ENCODE measurements at regions not wholly inside any gene's neighbourhood (a gene's known extent, or its start where the extent isn't known, plus 50 kb on each side); places are given as distances from the start of the nearest gene placed in this dataset.
"Not testable (repeated sequence)": the region's sequence is repeated elsewhere in the genome, so short reads cannot be mapped to it uniquely, and the experiment has no call there.

DNA sequence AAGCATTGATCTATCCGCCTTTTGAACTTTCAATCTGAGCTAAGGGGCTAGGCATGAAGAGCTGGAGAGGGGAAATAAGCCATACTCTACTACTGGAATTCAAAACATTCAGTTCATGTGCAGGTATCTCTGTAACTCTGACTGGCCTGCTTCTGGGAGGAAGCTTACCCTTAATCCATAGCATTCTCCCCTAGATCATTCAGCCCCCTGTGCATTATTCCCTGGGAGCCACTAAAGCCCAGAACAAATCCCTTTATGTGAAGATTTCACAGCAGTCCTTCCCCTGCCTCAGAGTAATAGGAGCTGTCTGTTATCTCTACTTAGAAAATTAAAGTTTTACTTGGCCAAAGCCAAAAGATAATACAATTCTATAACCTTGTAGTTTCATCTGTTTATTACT is 300.7 kb downstream of the SEC16B start:
- TF ChIP-seq, protein P1, sequence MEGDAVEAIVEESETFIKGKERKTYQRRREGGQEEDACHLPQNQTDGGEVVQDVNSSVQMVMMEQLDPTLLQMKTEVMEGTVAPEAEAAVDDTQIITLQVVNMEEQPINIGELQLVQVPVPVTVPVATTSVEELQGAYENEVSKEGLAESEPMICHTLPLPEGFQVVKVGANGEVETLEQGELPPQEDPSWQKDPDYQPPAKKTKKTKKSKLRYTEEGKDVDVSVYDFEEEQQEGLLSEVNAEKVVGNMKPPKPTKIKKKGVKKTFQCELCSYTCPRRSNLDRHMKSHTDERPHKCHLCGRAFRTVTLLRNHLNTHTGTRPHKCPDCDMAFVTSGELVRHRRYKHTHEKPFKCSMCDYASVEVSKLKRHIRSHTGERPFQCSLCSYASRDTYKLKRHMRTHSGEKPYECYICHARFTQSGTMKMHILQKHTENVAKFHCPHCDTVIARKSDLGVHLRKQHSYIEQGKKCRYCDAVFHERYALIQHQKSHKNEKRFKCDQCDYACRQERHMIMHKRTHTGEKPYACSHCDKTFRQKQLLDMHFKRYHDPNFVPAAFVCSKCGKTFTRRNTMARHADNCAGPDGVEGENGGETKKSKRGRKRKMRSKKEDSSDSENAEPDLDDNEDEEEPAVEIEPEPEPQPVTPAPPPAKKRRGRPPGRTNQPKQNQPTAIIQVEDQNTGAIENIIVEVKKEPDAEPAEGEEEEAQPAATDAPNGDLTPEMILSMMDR (IDR thresholded peaks at IDR 0.05): no peak
- ChIA-PET CTCF (no interaction called here), POLR2A (no interaction called here)
- Mint-ChIP-seq H3K4me1 (ENCODE audit: low read depth) (no peaks in the 10 kb centered on the region), H3K4me3 (no peak overlapping the region), H3K36me3 (ENCODE audit: low read depth) (no peaks in the 10 kb centered on the region), H3K9me3 (no peaks in the 10 kb centered on the region), H3K27ac (no peak overlapping the region), H3K27me3 (no peaks in the 10 kb centered on the region)
- intact Hi-C loops (cut with micrococcal nuclease): no loop called here
- ATAC-seq (no peak), DNase-seq (no peak)

DNA sequence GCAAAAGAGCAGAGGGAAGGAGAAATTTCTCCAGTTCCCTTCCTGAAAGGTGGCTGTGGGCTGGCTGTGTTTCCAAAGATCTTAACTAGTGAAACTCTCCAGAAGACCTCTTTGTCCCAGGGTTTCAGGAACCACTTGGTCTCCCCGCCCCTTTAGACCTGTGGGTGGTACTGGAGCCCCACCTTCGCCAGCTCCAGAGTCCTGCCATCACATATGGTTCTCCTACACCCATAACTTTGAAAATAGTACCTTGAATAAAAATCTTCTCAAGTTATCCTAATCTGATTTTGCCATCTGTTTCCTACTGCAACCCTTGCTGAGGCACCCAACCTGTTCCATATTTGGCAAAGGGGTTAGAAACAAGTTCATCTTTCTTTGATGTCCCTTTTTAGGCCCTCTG is 303.9 kb downstream of the SEC16B start:
- no peaks in the 10 kb centered on the region for H3K36me3 Mint-ChIP-seq (ENCODE audit: low read depth)
- no peak for DNase-seq
- H3K4me1 Mint-ChIP-seq (ENCODE audit: low read depth): no peaks in the 10 kb centered on the region
- TF ChIP-seq, protein P1 (IDR thresholded peaks at IDR 0.05): no peak
- no peaks in the 10 kb centered on the region for H3K27me3 Mint-ChIP-seq
- H3K9me3 Mint-ChIP-seq: peaks cover 2% of the 10 kb centered on the region
- no peak overlapping the region for H3K4me3 Mint-ChIP-seq
- H3K27ac Mint-ChIP-seq: no peak overlapping the region
- CTCF ChIA-PET: no interaction called here
- POLR2A ChIA-PET: no interaction called here
- no peak for ATAC-seq
- intact Hi-C loops (cut with micrococcal nuclease): no loop called here

DNA sequence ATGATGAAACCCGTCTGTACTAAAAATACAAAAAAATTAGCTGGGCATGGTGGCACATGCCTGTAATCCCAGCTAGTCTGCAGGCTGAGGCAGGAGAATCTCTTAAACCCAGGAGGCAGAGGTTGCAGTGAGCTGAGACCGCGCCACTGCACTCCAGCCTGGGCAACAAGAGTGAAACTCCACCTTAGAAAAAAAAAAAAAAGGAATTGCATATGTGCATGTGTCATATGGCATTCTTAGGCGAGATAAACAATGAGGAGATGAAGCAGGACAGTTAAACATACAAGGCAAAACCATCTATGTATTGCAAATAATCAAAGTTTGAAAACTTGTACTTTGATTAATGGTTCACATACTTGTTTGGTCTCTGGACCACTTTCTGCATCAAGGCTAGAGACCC is 305.1 kb downstream of the SEC16B start:
- H3K9me3 Mint-ChIP-seq; H3K4me3 Mint-ChIP-seq; H3K4me1 Mint-ChIP-seq (ENCODE audit: low read depth); ATAC-seq; intact Hi-C loops (cut with micrococcal nuclease); POLR2A ChIA-PET; H3K27me3 Mint-ChIP-seq; DNase-seq; CTCF ChIA-PET; H3K27ac Mint-ChIP-seq; H3K36me3 Mint-ChIP-seq (ENCODE audit: low read depth): not testable (repeated sequence)

DNA sequence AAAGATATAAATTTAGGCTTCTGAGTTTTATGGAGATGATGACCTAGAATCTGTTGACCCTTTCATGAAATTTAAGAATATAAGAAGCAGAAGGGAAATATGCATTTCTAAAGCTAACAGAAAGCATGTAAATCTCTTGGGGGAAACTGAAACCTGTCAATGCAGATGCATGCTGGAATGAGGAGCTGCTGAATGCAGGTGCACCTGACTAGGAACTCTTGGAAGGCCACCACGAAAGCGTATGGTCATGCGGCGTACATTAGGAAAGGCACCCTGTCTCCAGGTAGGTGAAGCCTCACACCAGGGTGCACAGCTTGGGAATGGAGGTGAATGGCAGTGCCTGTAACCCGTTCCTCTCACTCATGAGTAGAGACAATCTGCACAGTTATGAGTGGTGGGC is 309.7 kb downstream of the SEC16B start:
- Mint-ChIP-seq H3K4me1 (ENCODE audit: low read depth) (no peaks in the 10 kb centered on the region), H3K27ac (no peak overlapping the region), H3K4me3 (no peak overlapping the region), H3K36me3 (ENCODE audit: low read depth) (no peaks in the 10 kb centered on the region), H3K9me3 (peaks cover 4% of the 10 kb centered on the region), H3K27me3 (no peaks in the 10 kb centered on the region)
- TF ChIP-seq, protein P1 (IDR thresholded peaks at IDR 0.05): no peak
- ATAC-seq: no peak
- intact Hi-C loops (cut with micrococcal nuclease): no loop called here
- POLR2A ChIA-PET: interaction anchor here (0.6 kb wide), 1 partner anchor 36 kb away, joined by 3 read pairs; no protein-coding TSS in a partner anchor
- CTCF ChIA-PET: no interaction called here
- no peak for DNase-seq

DNA sequence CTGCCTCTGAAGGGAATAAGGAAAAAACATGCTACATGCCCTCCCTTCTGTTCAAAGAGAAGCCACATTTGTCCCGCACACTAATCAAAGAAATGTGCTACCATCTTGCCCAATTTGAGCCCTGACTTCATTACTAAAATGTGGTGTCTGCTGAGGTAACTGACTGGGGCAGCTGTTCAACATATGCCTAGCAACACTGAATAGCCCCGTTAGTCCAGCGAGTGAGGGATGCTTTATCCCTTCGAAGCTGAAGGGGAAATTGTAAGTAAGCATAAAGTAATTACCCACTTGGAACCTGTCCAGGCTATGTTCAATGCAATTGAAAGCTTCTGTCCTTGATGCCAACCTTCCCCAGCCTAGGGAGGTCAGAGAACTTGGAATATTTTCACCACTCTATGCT is 310.6 kb downstream of the SEC16B start:
- H3K36me3 Mint-ChIP-seq (ENCODE audit: low read depth): no peaks in the 10 kb centered on the region
- ChIA-PET CTCF (no interaction called here), POLR2A (interaction anchor here (0.6 kb wide), 1 partner anchor 84 kb away, joined by 3 read pairs; no protein-coding TSS in a partner anchor)
- DNase-seq: no peak
- no peaks in the 10 kb centered on the region for H3K4me1 Mint-ChIP-seq (ENCODE audit: low read depth)
- no peak overlapping the region for H3K27ac Mint-ChIP-seq
- intact Hi-C loops (cut with micrococcal nuclease): no loop called here
- H3K27me3 Mint-ChIP-seq: no peaks in the 10 kb centered on the region
- no peak for ATAC-seq
- H3K9me3 Mint-ChIP-seq: peaks cover 4% of the 10 kb centered on the region
- TF ChIP-seq, protein P1 (IDR thresholded peaks at IDR 0.05): no peak
- H3K4me3 Mint-ChIP-seq: no peak overlapping the region

DNA sequence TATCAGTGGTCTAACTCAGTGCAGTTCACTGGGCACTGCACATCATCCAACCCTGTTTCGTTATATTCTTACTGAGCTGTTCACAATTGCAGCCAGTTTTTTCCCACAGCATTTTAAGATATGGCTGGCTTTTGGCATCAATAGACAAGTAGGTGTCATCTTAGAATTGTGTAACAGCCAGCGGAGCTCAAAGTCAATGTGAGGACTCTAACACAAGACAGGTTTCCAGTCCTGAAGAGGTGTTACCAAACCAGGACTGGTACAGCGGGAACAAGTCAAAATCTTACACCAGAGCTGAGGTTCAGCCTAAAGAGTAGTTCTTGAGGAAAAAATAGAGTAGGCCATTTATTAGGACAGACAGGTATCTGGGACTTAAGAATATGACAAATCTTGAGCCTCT is 313.3 kb downstream of the SEC16B start:
- Mint-ChIP-seq H3K9me3 (peaks cover 4% of the 10 kb centered on the region), H3K27me3 (no peaks in the 10 kb centered on the region), H3K27ac (no peak overlapping the region), H3K36me3 (ENCODE audit: low read depth) (no peaks in the 10 kb centered on the region), H3K4me3 (no peak overlapping the region), H3K4me1 (ENCODE audit: low read depth) (no peaks in the 10 kb centered on the region)
- ATAC-seq (no peak), DNase-seq (no peak)
- CTCF ChIA-PET: no interaction called here
- POLR2A ChIA-PET: no interaction called here
- intact Hi-C loops (cut with micrococcal nuclease): no loop called here
- TF ChIP-seq, protein P1 (IDR thresholded peaks at IDR 0.05): no peak

Data from activated CD8-positive, alpha-beta T cell treated with anti-CD3 and anti-CD28 coated beads for 36 hours (primary cell).